H1 (cell line): ENCODE measurements at regions not wholly inside any gene's neighbourhood (a gene's known extent, or its start where the extent isn't known, plus 50 kb on each side); places are given as distances from the start of the nearest gene placed in this dataset.

ENCODE experiments used
- BCL11A ChIP-seq, 2 experiments: IDR thresholded peaks; one replicate each; pipeline ENCODE4 v1.6.1; 2011; ENCODE audit warnings: low read depth in 2 of 2, low read length in 2 of 2, mild to moderate bottlenecking in 2 of 2
- E2F6 ChIP-seq: IDR thresholded peaks from 2 replicates; pipeline ENCODE4 v1.6.1; 2012; ENCODE audit warnings: inconsistent platforms
- EZH2 ChIP-seq: fragments of 200-600 bp; sonication (generic); IDR thresholded peaks from 2 replicates; pipeline ENCODE4 v1.7.1; 2012; ENCODE audit warnings: low read depth, mild to moderate bottlenecking, moderate library complexity, low read length, inconsistent platforms; ENCODE audit not compliant: severe bottlenecking
- TCF12 ChIP-seq: IDR thresholded peaks from 2 replicates; pipeline ENCODE4 v1.6.1; 2011; ENCODE audit warnings: low read depth, mild to moderate bottlenecking, low read length

GRCh38 chr3:99376926-99377325 is 261.5 kb upstream of the COL8A1 start (continued):
- TF ChIP-seq BCL11A (IDR thresholded peaks at IDR 0.05; ENCODE audit: low read depth in 2 of 2, low read length in 2 of 2) (no peak), E2F6 (no peak), EZH2 (no peak), TCF12 (no peak)
